GM18867 (cell line): ENCODE measurements at regions not wholly inside any gene's neighbourhood (a gene's known extent, or its start where the extent isn't known, plus 50 kb on each side); places are given as distances from the start of the nearest gene placed in this dataset.
"Not testable (repeated sequence)": the region's sequence is repeated elsewhere in the genome, so short reads cannot be mapped to it uniquely, and the experiment has no call there.

Experiments used
- ATAC-seq: cut with Tn5 transposase; IDR thresholded peaks from one replicate; pipeline ENCODE4 v1.9.1; 2021; ENCODE audit warnings: mild to moderate bottlenecking, moderate library complexity; ENCODE audit not compliant: unreplicated experiment

- no peak for ATAC-seq
Observed at GRCh38 chr7:124643311-124643811, 122.2 kb downstream of the GPR37 start.

- no peak for ATAC-seq
Observed at GRCh38 chr7:124635416-124635815, 130.2 kb downstream of the GPR37 start.

- ATAC-seq: no peak
Observed at GRCh38 chr7:124633740-124634139, 131.9 kb downstream of the GPR37 start.

- no peak for ATAC-seq
Observed at GRCh38 chr7:124630395-124630794, 135.2 kb downstream of the GPR37 start.

GRCh38 chr7:124618871-124619270 lies 146.7 kb downstream of the GPR37 start:
- no peak for ATAC-seq

- ATAC-seq: not testable (repeated sequence)
Observed at GRCh38 chr7:124618051-124618450, 147.5 kb downstream of the GPR37 start.

- ATAC-seq: no peak
Observed at GRCh38 chr7:124603066-124603465, 162.5 kb downstream of the GPR37 start.

GRCh38 chr7:124597509-124597908 lies 168.1 kb downstream of the GPR37 start:
- no peak for ATAC-seq

GRCh38 chr7:124596881-124597280 lies 168.7 kb downstream of the GPR37 start:
- no peak for ATAC-seq

- no peak for ATAC-seq
Observed at GRCh38 chr7:124590814-124591213, 174.8 kb downstream of the GPR37 start.

GRCh38 chr7:124577256-124577655 lies 188.3 kb downstream of the GPR37 start:
- ATAC-seq: no peak

- ATAC-seq: peak; percentile 42
Observed at GRCh38 chr7:124575176-124575575, 190.4 kb downstream of the GPR37 start.

- peak; percentile 74 for ATAC-seq
Observed at GRCh38 chr7:124570558-124570957, 195.0 kb downstream of the GPR37 start.

GRCh38 chr7:124566583-124566982 lies 199.0 kb downstream of the GPR37 start:
- ATAC-seq: no peak

GRCh38 chr7:124557587-124557986 lies 208.0 kb downstream of the GPR37 start:
- no peak for ATAC-seq

GRCh38 chr7:124557101-124557500 lies 208.5 kb downstream of the GPR37 start:
- no peak for ATAC-seq

GRCh38 chr7:124553502-124553901 lies 212.1 kb downstream of the GPR37 start:
- ATAC-seq: no peak

GRCh38 chr7:124552217-124552616 lies 213.4 kb downstream of the GPR37 start:
- no peak for ATAC-seq

- no peak for ATAC-seq
Observed at GRCh38 chr7:124550036-124550435, 215.6 kb downstream of the GPR37 start.

GRCh38 chr7:124542476-124542875 lies 223.1 kb downstream of the GPR37 start:
- ATAC-seq: no peak

GRCh38 chr7:124536156-124536762 lies 229.3 kb downstream of the GPR37 start:
- ATAC-seq: no peak

GRCh38 chr7:124532166-124532565 lies 233.4 kb downstream of the GPR37 start:
- no peak for ATAC-seq

- no peak for ATAC-seq
Observed at GRCh38 chr7:124516911-124517310, 248.7 kb downstream of the GPR37 start.
